ENCODE measurements at regions not wholly inside any gene's neighbourhood (a gene's known extent, or its start where the extent isn't known, plus 50 kb on each side); places are given as distances from the start of the nearest gene placed in this dataset.

GRCh38 chr21:25501462-25501861, 105.8 kb downstream of the MRPL39 start:
- no peak for FAIRE-seq
- CTCF ChIA-PET: no interaction called here
- Histone ChIP-seq H2AFZ (ENCODE audit: low read depth, low read length) (no peak overlapping the region), H3K27me3 (ENCODE audit: control insufficient read depth in 2 of 2, insufficient read depth in 2 of 2, low read length in 2 of 2) (no peaks in the 10 kb centered on the region), H3K79me2 (ENCODE audit: control insufficient read depth, insufficient read depth, low read length) (no peaks in the 10 kb centered on the region), H3K36me3 (ENCODE audit: control insufficient read depth in 2 of 2, extremely low read depth in 1 of 2, insufficient read depth in 2 of 2, low read length in 2 of 2) (no peaks in the 10 kb centered on the region), H4K20me1 (replicated peaks; ENCODE audit: control insufficient read depth, extremely low read depth, insufficient read depth, low read length) (no peaks in the 10 kb centered on the region), H3K4me2 (ENCODE audit: insufficient read depth, low read length) (no peak overlapping the region), H3K4me3 (replicated peaks in 1 of 3; ENCODE audit: insufficient read depth in 1 of 3, low read depth in 1 of 3, low read length in 3 of 3) (no peak overlapping the region), H3K9me3 (replicated peaks; ENCODE audit: control insufficient read depth, insufficient read depth, low read length) (no peaks in the 10 kb centered on the region), H3K27ac (ENCODE audit: insufficient read depth, low read depth, low read length) (no peak overlapping the region), H3K4me1 (ENCODE audit: control insufficient read depth, extremely low read depth, insufficient read depth, low read length) (no peaks in the 10 kb centered on the region), H3K9me1 (replicated peaks; ENCODE audit: control insufficient read depth, extremely low read depth, insufficient read depth, low read length) (no peaks in the 10 kb centered on the region), H3K9ac (replicated peaks; ENCODE audit: extremely low read depth, insufficient read depth, low read length) (no peak overlapping the region)
- TF ChIP-seq GATA2 (IDR thresholded peaks at IDR 0.05; ENCODE audit: insufficient read depth, insufficient read length, low read depth, low read length) (no peak), FOS (IDR thresholded peaks at IDR 0.05; ENCODE audit: borderline replicate concordance, insufficient read depth, low read length) (no peak), CTCF (IDR thresholded peaks at IDR 0.05; ENCODE audit: extremely low read depth in 1 of 2, insufficient read depth in 1 of 2, low read depth in 1 of 2, low read length in 2 of 2) (no peak), MYC (IDR thresholded peaks at IDR 0.05; ENCODE audit: low read depth, low read length) (no peak), POLR2AphosphoS5 (IDR thresholded peaks at IDR 0.05; ENCODE audit: insufficient read depth, low read depth, low read length) (no peak), POLR2A (IDR thresholded peaks at IDR 0.05; ENCODE audit: low read depth, low read length) (no peak)
- BruUV-seq (replicated peaks): no TSS peak
- intact Hi-C loops (cut with micrococcal nuclease) (no loop called here), dilution Hi-C loops (cut with MboI; ENCODE audit: extremely low pct_ligation_motif_present, low sequenced_read_pairs) (no loop called here)
- no peak for DNase-seq (ENCODE audit: low read depth, low spot score)
- POLR2A ChIA-PET: no interaction called here

GRCh38 chr21:25500598-25500997, 106.7 kb downstream of the MRPL39 start:
- no peak for FAIRE-seq
- BruUV-seq (replicated peaks): no TSS peak
- no peak overlapping the region for H2AFZ ChIP-seq (ENCODE audit: low read depth, low read length)

More at GRCh38 chr21:25500598-25500997, 106.7 kb downstream of the MRPL39 start:
- TF ChIP-seq POLR2AphosphoS5 (IDR thresholded peaks at IDR 0.05; ENCODE audit: insufficient read depth, low read depth, low read length) (no peak), GATA2 (IDR thresholded peaks at IDR 0.05; ENCODE audit: insufficient read depth, insufficient read length, low read depth, low read length) (no peak), JUN (IDR thresholded peaks at IDR 0.05; ENCODE audit: borderline replicate concordance, insufficient read depth, insufficient read length, low read depth) (no peak), MYC (IDR thresholded peaks at IDR 0.05; ENCODE audit: low read depth, low read length) (no peak), POLR2A (IDR thresholded peaks at IDR 0.05; ENCODE audit: low read depth, low read length) (no peak), FOS (IDR thresholded peaks at IDR 0.05; ENCODE audit: borderline replicate concordance, insufficient read depth, low read length) (no peak)
- CTCF ChIA-PET: no interaction called here
- H3K9me3 ChIP-seq (replicated peaks; ENCODE audit: control insufficient read depth, insufficient read depth, low read length): no peaks in the 10 kb centered on the region
- no peak for DNase-seq (ENCODE audit: low read depth, low spot score)
- no peak overlapping the region for H3K4me2 ChIP-seq (ENCODE audit: insufficient read depth, low read length)
- no peaks in the 10 kb centered on the region for H4K20me1 ChIP-seq (replicated peaks; ENCODE audit: control insufficient read depth, extremely low read depth, insufficient read depth, low read length)
- no peak overlapping the region for H3K27ac ChIP-seq (ENCODE audit: insufficient read depth, low read depth, low read length)
- POLR2A ChIA-PET: no interaction called here
- no peaks in the 10 kb centered on the region for H3K9me1 ChIP-seq (replicated peaks; ENCODE audit: control insufficient read depth, extremely low read depth, insufficient read depth, low read length)
- H3K4me1 ChIP-seq (ENCODE audit: control insufficient read depth, extremely low read depth, insufficient read depth, low read length): no peaks in the 10 kb centered on the region
- dilution Hi-C loops (cut with MboI; ENCODE audit: extremely low pct_ligation_motif_present, low sequenced_read_pairs): no loop called here
- no peaks in the 10 kb centered on the region for H3K27me3 ChIP-seq (ENCODE audit: control insufficient read depth in 2 of 2, insufficient read depth in 2 of 2, low read length in 2 of 2)
- H3K79me2 ChIP-seq (ENCODE audit: control insufficient read depth, insufficient read depth, low read length): no peaks in the 10 kb centered on the region
- intact Hi-C loops (cut with micrococcal nuclease): no loop called here
- no peak overlapping the region for H3K4me3 ChIP-seq (replicated peaks in 1 of 3; ENCODE audit: insufficient read depth in 1 of 3, low read depth in 1 of 3, low read length in 3 of 3)
- no peaks in the 10 kb centered on the region for H3K36me3 ChIP-seq (ENCODE audit: control insufficient read depth in 2 of 2, extremely low read depth in 1 of 2, insufficient read depth in 2 of 2, low read length in 2 of 2)
- H3K9ac ChIP-seq (replicated peaks; ENCODE audit: extremely low read depth, insufficient read depth, low read length): no peak overlapping the region

Measured in endothelial cell of umbilical vein (primary cell).